ENCODE measurements at regions not wholly inside any gene's neighbourhood (a gene's known extent, or its start where the extent isn't known, plus 50 kb on each side); places are given as distances from the start of the nearest gene placed in this dataset.

GRCh38 chr18:46266473-46266872 lies 162.3 kb downstream of the HAUS1 start:
- DNase-seq (ENCODE audit: low read depth): no peak

GRCh38 chr18:46268671-46269070 lies 164.5 kb downstream of the HAUS1 start:
- no peak for DNase-seq (ENCODE audit: low read depth)

DNA sequence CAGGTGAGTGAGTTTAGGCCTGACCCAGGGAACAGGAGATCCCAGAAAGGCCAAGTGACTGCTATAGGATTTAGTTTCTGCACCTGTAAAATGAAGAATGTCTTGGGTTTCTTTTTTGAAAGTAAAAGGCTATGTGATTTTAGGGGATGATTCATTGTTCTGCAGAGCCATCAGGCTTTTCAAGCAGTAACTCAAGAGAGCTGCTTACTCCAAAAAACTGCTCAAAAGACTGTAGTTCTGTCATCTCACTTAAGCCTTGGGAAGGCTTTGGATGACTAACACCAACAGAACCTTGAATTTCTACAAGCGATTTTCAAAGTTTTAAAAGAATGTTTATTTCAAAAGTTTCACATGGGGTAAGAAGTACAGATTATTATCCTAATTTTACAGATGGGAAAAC lies 165.1 kb downstream of the HAUS1 start:
- DNase-seq (ENCODE audit: low read depth): no peak

DNA sequence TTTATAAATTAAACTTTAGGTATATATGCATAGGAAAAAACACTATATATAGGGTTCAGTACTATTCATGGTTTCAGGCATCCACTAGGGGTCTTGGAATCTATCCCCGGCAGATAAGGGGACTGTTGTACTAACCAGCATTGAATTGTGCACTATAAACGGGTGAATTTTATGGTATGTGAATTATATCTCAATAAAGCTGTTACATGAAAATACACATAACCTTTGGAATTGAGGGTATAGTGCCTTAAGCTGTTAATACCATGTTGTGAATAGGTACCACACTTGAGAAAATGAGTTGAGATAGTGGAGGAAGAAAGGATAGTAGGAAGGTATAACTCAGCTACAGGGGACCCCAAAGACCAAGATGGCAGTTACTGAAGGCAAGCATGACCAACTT lies 167.3 kb downstream of the HAUS1 start:
- no peak for DNase-seq (ENCODE audit: low read depth)

DNA sequence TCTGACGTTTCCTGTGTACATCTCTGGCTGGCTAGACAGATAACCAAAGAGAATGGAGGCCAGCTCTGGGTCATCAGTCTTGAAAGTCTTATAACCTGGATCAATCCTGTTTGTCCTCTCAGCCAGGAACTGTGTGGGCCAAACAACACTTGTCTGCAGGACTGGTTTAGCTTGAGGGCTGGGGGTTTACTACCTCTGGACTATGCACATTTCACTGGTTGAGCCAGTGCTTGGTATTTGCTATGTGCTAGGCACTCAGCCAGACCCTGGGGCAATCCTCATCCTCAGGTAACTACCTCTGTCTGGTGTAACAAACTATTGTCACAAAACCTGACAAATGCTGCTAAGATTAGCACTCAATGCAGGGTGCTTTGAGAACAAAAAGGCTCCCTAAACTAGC lies 169.7 kb downstream of the HAUS1 start:
- no peak for DNase-seq (ENCODE audit: low read depth)

DNA sequence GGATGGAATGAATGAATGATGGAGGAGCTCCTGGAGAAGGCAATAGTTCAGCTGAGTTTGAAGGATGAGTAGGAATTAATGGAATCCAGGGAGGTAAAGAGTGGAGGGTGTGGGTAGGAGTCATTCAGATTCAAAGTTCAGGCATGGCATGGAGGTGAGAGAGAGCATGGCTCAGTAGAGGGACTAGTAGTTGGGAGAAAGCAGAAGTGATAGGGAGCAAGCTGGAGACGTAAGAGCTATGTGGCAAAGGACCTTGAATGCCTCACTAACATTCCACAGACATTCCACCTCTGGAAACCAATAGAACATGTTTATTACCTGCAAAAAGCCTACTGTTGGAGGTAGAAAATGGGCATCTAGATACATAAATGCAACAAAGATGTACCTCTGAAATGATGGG lies 170.1 kb downstream of the HAUS1 start:
- no peak for DNase-seq (ENCODE audit: low read depth)

DNA sequence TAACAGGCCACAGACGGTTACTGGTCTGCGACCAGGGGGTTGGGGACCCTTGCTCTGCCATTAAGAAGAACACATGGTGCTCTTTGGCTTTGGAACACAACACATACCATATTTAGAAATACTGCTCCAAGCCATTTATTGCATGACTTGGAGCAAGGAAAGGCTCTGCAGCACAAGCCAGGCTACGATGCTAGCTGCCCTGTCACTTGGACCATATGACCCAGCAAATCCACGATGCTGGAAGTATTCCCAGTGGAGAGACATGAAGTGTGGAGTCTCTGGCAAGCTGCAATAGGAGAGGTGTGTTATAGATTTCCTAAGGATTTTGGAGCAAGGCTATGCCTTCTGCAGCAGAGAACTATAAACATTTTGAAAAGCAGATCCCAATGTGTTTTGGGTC lies 171.2 kb downstream of the HAUS1 start:
- no peak for DNase-seq (ENCODE audit: low read depth)

GRCh38 chr18:46276748-46277147 lies 172.6 kb downstream of the HAUS1 start:
- DNase-seq (ENCODE audit: low read depth): no peak

GRCh38 chr18:46278481-46279465 lies 174.6 kb downstream of the HAUS1 start:
- DNase-seq (ENCODE audit: low read depth): no peak

DNA sequence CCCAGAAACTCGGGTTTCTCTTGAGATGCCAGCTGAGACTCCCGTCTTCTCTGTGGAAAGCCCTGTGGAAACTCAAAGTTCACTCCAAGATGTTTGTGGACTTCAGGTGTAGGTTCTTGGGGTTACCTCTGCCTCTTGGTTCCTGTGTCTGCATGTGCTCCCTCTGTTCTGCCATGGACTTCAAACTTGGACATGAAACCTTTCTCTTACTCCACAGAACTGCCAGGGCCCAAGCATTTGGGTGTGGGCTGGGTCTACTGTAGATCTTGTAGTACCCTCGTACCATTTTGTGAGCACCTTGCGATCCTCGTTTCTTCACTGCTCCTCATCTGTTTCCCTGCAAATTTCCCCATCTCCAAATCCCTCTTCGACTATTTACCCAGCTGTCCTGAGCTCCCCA lies 175.5 kb downstream of the HAUS1 start:
- DNase-seq (ENCODE audit: low read depth): no peak

DNA sequence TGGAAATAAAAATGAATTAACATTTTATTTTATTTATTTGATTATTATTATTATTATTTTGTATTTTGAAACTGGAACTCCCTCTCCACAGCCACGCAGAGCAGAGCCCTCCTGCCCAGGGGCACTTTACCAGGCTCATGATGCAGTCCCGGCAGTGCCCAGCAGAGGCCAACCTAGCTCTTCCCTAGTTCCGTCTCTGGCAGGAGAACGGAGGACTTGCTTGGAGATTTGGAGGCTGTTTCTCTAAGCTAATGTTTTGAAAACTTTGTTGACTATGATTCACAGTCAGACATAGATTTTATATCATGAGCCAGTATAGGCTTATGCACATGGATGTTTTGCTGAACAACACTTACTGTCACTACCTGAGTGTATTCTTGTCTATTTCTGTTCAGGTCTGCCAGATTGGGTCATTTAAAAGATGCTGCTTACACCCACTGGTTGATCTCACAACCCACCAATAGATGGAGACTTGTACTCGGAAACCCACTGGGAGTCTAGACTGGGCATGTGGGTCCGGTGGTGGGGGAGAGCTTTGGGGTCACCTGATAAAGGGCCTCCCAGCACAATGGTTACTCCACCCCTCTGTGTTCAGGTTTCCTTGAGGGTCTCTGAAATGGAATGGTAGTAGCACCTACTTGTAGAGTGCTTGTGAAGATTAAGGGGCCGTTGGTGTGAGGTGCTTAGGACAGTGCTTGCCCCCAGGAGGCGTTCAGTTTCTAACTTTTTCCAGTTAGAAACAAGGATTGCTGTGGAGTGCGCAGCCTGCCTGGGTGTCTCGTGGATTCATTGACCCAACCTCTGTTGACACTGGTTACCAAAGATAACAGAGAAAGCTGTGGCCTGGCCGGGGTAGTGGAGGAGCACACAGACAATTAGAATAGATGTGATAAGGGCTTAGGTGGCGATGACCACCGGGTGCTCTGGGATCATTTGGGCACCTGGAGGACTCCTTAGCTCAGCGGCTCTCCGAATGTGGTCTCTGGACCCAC lies 177.3 kb downstream of the HAUS1 start:
- DNase-seq (ENCODE audit: low read depth): peak; percentile 13

DNA sequence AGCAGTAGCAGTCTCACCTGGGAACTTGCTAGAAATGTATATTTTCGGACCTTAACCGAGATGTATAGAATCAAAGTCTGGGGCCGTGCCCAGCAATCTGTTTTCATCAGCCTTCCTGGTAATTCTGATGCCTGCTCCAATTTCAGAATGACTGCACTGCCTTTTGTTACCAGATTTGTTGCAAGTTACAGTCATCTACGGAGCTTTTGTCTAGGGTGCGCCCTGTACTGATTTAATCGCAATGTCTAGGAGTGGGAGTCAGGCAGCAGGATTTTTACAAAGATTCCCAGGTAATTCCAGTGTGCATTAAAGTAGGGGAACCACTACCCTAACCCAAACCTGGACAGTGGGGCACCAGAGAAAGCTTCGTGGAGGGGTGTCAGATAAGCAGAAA lies 178.0 kb downstream of the HAUS1 start:
- DNase-seq (ENCODE audit: low read depth): no peak

DNA sequence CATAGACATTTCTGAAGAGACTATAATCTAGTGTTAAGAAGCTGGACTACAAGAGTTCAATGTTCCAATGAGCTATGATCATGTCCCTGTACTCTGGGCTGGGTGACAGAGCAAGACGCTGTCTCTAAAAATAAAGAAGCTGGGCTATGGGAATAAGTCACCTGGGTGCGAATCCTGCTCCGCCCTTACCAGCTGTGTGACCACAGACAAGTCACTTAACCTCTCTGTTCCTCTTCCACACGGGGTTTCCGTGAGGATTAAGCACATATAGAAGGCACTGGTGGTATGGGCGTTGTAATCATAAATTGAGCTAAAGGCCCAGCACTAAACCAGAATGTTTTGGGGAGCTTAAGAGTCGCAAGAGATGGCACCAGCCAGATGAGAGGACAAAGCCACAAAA lies 178.5 kb downstream of the HAUS1 start:
- DNase-seq (ENCODE audit: low read depth): no peak

- no peak for DNase-seq (ENCODE audit: low read depth)
Observed at GRCh38 chr18:46283268-46283667, 179.1 kb downstream of the HAUS1 start.

GRCh38 chr18:46283895-46284295 lies 179.7 kb downstream of the HAUS1 start:
- no peak for DNase-seq (ENCODE audit: low read depth)

GRCh38 chr18:46289463-46289862 lies 185.3 kb downstream of the HAUS1 start:
- DNase-seq (ENCODE audit: low read depth): no peak

- DNase-seq (ENCODE audit: low read depth): no peak
Observed at GRCh38 chr18:46289931-46290330, 185.7 kb downstream of the HAUS1 start.

GRCh38 chr18:46290440-46291020 lies 186.3 kb downstream of the HAUS1 start:
- no peak for DNase-seq (ENCODE audit: low read depth)

DNA sequence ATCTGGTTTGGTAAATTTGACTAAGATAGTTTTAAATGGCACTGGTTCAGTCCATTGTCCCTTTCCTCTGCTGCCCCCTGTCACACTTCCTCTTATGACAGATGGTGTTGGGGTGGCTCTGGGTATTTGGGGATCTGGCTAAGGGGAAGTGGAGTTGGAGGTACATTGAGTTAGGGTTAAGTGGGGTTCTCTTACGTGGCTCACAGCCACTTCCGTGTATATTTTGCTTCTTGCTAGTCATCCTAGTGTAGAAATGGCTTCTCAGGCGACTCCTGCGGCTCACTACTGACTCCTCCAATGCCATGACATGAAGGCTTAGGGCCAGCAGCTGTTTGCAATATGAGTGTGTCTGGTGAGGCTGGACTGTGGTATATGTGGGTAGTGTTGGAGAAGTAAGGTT lies 187.0 kb downstream of the HAUS1 start:
- DNase-seq (ENCODE audit: low read depth): no peak

DNA sequence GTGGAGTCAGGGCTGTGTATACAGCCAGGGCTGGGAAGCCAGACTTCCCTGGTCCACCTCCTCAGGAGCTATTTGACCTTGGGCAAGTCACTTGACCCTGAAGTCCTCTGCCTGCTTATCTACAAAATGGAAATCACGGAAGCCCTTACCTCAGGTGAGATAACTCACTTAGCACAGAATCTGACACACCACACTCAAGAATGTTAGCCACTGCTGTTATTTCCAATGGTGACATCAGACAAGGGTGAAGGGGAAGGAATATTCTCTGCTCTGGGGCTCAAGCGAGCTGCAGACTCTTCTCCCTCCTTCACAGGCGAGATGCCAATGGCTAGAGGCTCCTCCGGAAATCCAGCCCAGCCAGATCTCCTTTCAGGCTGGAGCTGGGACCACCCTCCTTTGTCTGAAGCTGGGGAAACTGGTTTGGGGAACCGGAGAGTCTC lies 189.6 kb downstream of the HAUS1 start:
- DNase-seq (ENCODE audit: low read depth): no peak

GRCh38 chr18:46294318-46294717 lies 190.1 kb downstream of the HAUS1 start:
- no peak for DNase-seq (ENCODE audit: low read depth)

DNA sequence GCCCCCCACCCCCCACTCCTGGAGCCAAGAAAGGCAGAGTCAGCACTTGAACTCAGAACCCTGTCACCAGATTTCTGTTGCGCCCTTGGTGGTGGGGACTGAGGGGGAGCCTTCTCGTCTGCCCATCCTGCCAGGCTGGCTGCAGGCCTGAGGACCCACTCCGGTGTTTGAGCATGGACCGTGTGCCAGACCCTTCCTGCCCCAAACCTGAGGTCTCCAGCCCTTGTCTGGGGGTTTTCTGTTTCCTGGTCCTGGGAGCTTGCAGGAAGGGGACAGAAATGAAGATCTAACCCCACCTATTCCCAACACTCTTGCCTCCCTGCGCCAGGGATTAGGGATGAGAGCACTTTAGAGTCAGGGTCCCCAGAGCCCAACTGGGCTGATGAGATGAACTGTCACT lies 190.6 kb downstream of the HAUS1 start:
- DNase-seq (ENCODE audit: low read depth): no peak
